Hematopoietic multipotent progenitor cell treated with erythropoietin and hydrocortisone succinate and interleukin-3 and kit ligand, for 6 days (in vitro differentiated cells): ENCODE measurements at regions not wholly inside any gene's neighbourhood (a gene's known extent, or its start where the extent isn't known, plus 50 kb on each side); places are given as distances from the start of the nearest gene placed in this dataset.
"Not testable (repeated sequence)": the region's sequence is repeated elsewhere in the genome, so short reads cannot be mapped to it uniquely, and the experiment has no call there.

Experiments used
- DNase-seq: peaks from one replicate; pipeline ENCODE4 v3.0.0-alpha.2; 2015

DNA sequence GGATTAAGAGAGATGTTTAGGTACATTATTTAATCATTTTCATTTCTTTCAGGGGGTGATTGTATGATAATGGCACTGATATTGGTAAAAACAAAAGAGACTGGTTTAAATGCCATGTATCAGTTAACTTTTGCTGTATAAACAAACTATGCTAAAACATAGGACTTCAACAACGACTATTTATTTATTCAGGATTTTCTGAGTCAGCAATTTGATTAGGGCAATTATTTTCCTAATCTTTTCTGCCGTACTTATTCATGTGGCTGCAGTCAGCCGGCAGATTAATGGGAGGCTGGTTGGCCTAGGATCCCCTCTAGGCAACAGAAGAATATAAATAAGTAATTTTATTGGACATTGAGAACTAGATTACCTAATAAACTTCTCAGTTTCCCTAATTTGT lies 661.7 kb upstream of the RAG2 start:
- DNase-seq, result no peak

DNA sequence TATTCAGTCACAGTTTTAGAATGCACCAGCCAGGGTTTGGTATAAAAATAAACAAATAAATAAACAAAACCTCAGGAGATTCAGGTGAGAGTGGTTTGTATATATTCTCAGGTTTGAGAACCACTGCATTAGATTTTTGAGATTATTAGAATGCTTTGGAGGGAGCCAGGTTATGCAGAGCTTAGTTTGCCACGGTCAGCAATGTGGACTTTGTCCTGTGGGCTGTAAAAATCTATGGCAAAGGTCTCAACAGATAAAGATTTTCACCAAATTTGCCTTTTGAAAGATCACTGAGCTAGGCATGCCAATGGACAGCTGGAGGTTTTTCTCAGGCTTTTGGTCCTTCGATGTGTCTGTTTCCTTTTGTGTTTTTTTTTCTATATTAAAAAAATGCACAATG lies 650.1 kb upstream of the RAG2 start:
- no peak for DNase-seq

DNA sequence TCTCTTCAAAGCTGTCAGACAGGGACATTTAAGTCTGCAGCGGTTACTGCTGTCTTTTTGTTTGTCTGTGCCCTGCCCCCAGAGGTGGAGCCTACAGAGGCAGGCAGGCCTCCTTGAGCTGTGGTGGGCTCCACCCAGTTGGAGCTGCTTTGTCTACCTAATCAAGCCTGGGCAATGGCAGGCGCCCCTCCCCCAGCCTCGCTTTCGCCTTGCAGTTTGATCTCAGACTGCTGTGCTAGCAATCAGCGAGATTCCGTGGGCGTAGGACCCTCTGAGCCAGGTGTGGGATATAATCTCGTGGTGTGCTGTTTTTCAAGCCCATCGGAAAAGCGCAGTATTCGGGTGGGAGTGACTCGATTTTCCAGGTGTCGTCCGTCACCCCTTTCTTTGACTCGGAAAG lies 648.1 kb upstream of the RAG2 start:
- not testable (repeated sequence) for DNase-seq

DNA sequence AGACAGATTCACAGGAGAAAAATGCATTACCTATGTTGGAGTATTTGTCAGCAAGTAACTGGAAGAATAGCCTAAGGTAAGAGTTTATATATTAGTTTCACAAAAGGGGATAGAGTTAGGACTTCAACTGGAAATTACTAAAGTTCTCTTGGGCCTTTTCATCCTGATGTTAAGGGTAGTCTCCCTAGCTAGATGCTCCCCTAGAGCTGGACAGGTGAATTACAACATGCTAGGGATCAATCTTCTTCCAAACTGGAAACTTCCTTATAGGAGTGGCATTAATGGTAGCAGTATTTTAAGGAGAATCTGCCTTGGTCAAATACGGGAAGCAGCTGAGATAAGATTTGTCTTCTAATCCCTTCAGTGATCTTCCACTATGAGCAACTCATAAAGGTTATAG lies 632.8 kb upstream of the RAG2 start:
- DNase-seq, result no peak

DNA sequence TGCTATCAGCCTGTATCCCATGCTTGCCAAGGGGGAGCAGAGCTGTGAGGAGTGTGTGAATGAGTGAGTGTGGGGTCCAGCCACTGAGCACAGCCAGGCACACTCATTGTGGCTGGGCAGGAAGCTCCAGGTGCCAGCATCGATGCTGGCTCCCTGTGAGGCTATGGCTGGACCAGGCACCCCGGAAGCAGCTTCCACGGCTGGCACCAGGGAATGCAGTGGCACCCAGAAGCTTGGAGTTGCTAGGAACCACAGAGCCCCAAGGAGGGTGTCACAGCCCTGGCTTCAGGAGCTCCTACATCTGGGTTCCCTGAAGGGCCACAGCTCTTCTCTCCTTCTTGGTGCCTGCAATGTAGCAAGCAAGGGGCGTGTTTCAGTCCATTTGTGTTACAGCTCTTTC lies 625.9 kb upstream of the RAG2 start:
- DNase-seq, result no peak

DNA sequence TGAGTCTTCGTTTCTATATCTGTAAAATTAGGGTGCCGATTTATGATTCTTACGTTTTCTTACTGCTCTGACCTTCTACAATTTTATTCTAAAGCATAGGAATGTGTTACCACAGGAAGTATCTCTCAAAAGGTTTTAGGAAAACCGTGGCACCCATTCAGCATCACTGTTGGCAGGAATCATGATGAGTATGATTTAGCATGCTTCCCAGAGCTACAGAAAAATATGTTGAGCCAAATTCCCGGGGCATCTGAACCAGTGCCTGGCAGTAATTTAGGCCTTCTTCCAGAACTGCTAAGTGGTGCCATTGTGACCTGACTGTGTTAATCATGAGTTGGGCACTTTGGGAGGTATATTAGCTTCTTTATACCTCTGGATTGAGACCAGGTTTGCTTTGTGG lies 605.0 kb upstream of the RAG2 start:
- no peak for DNase-seq

DNA sequence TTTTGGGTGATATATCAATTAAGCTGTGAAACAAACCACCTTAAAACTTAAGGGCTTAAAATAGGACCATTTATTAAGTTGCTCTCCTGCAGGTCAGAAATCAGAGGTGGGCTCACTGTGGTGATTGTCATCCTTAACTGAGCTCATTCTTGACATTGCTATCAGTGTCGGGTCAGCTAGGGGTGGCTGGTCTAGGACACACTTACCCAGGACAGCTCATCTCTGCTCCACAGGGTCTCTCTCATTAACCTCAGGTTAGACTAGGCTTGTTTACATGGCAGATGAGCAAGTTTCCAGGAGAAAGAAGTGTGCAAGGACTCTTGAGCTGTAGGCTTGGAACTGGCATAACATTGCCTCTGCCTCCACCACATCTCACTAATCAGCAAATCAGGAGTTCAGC lies 601.0 kb upstream of the RAG2 start:
- no peak for DNase-seq

DNA sequence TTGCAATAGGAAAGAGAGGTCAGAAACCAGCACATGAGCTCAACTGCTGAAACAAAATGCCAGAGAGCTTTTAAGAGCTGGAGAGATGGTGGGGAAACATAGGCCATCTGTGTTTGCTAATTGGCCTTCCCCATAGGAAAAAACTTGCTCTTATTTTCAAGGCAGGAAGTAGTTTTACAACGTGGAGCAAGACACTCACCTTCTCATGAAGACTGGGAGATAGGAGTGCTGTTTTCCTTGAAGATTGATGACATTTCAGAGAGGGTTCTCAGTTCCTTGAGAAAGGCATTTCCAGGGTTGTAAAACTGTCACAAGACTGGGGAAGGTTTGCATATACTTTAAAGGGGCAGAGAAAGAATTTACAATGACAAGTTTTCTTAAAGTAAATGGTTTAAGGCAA lies 586.3 kb upstream of the RAG2 start:
- no peak for DNase-seq

DNA sequence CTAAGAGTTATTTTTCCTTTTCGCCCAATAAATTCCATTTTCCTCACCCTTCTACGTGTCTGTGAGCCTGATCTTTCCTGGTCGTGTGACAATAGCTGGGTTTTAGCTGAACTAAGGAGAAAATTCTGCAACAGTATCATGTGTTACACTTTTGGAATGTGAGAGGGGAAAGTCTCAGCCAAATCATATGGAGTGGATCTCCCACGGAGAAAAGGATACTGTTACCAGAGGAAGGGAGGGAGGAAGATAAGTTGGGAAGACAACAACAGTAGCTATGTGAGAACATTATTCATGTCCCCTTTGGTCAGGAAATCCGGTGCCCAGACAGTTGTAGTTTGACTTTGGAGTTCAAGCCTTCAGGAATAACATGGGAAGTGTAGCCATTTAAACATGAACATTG lies 584.0 kb upstream of the RAG2 start:
- no peak for DNase-seq

DNA sequence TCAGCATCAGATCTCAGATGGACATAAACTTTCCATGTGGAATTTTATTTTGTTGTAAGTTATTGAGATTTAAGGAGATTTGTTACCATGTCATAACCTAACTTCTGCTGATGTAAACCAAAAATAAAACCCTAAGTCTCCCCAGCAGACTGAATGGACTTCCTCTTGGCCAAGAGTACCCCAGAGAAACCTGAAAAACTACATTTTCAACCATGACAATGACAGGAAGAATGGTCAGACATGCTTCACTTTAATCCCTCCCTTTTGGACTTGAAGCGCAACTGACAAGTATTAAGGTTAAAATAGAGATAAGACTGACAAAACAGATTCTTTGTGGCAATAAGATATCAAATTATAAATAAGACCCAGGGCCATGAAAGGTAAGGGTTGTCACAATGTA lies 579.7 kb upstream of the RAG2 start:
- no peak for DNase-seq

DNA sequence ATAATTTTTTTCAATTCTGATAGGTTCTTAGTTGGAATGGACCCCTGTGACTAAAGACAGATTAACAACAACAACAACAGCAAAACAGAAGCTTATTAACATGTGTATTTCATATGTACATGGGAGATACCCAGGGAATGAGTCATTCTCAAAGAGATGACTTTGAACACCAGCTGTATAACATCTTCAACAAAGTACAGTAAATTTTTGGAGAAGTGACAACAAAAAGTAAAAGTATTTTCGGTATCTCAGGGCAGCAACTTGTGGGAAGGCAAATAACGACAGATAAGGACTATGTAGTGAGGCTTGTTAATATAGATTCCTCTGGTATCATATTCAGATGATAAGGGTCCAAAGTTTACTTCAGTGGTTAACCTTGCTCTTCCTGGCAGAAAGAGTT lies 573.4 kb upstream of the RAG2 start:
- no peak for DNase-seq

DNA sequence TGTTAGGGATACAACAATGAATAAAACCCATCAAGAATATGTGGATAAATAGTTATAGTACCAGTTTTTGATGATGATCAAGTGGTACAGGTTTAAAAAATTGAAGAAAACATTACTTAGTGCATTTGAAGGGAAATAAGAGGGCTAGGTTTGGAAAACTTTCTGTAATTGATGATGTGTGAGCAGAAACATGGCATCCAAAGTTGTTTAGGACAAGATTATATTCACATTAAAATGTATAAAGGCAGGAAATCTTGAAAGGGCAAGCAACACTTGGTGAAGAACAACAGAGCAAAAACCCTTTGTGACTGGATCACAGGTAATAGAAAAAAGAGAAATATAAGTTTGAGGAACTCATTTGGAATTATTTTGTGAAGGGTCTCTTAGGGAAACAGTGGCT lies 572.3 kb upstream of the RAG2 start:
- DNase-seq, result no peak

DNA sequence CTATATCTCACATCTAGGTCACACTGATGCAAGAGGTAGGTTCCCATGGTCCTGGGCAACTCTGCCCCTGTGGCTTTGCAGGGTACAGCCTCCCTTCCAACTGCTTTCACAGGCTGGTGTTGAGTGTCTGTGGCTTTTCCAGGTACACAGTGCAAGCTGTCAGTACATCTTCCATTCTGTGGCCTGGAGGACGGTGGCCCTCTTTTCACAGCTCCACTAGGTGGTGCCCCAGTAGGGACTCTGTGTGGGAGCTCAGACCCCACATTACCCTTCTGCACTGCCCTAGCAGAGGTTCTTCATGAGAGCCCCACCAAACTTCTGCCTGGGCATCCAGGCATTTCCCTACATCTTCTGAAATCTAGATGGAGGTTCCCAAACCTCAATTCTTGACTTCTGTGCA lies 547.4 kb upstream of the RAG2 start:
- DNase-seq, result not testable (repeated sequence)

DNA sequence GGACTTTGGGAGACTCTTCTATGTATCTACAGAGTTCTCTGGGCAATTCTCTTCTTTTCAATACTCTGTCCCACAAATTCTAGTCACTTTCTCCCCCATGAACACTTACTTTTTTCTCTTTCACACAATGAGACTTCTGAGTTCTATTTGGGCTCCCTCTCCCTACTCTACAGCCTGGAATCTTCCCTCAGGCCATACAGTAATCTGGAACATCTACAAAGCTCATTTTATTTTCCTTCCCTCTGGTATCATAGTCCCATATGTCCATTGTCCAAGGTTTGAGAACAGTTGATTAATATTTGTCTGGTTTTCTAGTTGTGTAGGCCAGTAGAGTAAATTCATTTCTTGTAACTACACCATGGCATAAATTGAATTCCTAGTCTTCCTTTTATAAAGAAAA lies 544.6 kb upstream of the RAG2 start:
- no peak for DNase-seq

DNA sequence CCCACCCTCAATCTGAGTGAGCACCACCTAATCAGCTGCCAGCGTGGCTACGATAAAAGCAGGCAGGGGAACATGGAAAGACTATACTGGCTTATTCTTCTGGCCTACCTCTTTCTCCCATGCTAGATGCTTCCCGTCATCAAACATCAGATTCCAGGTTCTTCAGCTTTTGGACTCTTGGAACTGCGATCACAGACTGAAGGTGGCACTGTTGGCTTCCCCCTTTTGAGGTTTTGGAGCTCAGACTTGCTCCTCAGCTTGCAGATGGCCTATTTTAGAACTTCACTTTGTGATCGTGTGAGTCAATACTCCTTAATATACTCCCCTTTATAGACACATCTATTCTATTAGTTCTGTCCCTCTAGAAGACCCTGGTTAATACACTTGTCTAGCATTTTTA lies 543.7 kb upstream of the RAG2 start:
- DNase-seq, result no peak

DNA sequence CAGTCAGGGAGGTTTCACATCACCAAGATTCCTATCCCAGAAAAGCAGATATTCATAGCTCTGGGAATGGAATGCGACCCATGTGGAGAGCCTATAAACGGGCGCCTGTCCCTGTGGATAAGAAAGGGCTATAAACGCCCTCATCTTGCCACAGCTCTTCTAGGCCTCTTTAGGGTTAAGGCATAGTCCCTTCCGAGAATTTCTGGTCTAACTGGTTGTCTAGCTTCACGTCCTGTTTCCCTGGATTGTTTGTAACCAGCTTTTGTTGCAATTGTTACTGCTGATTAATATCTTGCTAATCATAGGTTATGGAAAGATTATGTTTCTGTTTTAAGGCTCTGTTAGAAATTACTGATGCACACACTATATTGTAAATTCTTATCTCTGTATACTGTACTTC lies 537.6 kb upstream of the RAG2 start:
- DNase-seq, result not testable (repeated sequence)

DNA sequence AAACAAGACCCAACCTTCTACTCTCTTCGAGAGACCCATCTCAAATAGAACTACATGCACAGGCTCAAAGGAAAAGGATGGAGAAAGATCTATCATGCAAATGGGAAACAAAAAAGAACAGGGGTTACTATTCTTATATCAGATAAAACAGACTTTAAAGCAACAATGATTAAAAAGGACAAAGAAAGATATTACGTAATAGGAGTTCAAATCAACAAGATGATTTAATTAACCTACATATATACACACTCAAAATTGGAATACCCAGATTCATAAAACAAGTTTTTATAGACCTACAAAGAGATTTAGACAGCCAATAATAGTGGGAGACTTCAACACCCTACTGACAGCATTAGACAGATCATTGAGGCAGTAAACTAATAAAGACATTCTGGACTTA lies 536.6 kb upstream of the RAG2 start:
- DNase-seq, result no peak

DNA sequence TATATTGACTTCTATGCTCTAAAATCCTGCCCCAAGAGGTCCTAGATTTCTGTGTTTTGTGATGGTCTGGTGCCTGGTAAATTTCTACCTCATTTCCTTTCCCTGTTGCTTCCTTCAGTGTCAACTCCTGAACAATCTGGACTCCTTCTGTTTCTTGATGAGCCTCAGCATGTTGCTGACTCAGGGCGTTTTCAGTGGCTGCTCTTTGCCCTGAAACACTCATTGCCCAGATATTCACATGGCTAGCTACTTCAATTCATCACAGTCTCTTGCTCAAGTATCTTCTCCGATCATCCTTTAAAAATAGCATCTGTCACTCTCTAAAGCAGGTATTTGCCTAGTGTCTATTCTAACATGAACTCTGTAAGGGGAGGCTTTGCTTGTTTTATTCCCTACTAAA lies 526.3 kb upstream of the RAG2 start:
- DNase-seq, result no peak

DNA sequence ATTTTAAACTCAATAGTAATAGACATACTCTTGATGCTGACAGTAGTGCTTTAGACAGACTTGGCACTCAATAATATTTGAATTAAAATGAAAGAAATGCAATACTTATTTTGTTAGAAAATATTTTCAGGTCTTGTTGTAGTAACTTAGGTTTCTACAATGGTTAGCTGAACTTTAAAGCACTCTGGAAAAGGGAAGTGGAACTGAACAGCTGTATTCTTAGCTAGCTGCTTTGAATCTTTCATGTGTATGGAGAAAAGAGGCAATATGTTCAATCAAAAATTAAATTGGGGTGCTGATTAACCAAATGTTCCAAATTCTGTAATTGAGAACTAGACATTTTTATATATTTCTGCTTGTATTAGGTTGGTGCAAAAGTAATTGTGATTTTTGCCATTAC lies 517.9 kb upstream of the RAG2 start:
- DNase-seq, result no peak

DNA sequence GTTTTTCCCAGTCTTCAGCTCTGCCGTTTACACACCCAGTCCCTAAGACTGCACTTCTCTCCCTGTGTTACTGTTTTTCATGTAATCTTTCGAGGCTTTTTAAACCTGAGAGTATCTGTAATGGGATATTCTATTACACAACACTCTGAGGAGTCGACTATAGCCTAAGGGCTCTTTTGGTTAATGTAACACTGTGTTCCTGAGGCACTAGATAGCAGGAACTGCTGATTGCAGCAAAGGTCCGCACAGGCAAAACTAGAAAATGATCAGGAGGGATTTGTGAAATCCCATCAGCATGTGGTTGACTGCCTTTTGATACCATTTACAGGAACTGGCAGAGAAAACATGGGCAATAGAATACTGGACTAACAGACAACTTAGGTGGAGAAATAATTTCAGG lies 512.3 kb upstream of the RAG2 start:
- DNase-seq, result no peak

DNA sequence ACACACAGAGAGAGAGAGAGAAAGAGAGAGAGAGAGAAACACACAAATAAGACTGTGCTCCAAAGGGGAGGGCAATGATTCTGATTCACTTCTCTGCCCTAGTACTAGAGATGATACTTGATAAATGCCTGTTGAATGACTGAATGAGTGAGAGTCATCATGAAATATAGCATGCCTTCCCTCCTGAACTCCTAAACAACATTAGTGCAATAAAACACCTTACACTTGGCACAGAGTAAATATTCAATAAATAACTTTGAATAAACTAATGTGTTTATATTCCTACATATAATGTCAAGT lies 511.2 kb upstream of the RAG2 start:
- no peak for DNase-seq

DNA sequence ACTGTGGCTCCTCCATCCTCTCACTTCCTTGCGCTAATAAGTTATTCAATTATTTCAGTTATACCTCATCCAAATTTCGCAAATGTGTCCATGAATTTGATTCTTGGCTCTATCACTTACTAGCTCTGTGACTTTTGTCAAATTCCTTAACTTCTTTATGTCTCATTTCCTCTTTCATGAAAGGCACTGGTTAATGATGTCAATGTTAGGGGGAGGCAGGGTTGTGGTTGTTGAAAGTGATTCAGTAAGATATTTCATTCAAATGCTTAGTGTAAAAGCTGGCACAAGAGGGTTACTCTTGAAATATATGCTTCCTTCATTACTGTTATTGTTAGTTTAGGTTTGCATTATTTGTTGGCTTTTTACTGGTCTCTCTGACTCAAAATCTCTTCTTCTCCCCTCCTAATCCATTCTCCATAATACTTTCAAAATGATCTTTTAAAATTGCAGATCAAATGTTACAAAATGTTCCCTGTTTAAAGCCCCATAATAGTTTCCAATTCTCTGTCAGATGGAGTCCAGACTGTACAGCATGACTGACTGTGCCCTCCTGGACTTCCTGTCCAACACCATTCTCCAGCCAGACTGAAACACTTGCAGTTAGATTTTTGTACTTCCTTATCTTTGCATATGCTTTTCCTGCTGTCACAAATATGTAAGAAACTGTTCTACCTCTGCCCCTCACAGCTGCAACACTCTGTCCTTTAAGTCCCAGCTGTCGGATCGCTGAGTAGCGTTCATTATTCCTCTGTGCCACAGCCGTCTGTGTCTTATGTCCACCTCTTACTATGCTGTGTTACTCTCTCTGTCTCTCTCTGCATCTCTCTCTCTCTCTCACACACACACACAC lies 510.6 kb upstream of the RAG2 start:
- DNase-seq, result peak; percentile 1

DNA sequence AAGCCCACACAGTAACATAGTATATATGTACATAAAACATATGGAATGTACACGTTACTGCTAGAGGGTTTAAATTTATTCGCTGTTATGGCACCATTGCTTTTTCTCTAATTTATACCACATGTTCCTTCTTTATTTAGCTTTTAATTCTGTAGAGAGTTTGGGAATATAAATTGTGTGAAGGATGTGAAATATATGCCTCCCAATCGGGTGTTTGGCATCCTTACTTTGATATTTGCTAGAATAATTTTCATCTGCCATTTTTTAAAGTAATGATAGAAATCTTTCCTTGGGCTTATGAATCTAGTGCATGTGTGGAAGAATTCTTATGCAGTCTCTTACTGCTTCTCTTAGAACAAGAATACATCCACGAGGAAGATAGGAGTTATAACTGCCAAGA lies 509.8 kb upstream of the RAG2 start:
- no peak for DNase-seq

DNA sequence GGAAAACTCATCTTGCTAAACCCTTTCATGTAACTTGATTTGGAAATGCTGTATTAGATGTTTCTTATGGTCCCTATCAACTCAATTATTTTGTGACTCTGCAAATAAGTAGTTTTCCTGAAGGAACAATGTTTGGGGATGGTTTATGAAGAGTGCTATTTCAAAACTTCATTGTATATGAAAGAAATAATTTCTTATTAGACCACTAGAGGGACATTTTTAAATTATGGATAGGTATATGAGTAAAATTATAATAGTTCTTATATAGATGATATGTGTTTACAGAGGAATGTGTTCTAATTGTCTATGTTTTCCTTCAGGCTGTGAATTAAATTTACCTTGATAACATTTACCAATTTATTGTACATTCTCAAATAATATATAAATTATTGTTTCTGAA lies 509.4 kb upstream of the RAG2 start:
- DNase-seq, result peak; percentile 7

DNA sequence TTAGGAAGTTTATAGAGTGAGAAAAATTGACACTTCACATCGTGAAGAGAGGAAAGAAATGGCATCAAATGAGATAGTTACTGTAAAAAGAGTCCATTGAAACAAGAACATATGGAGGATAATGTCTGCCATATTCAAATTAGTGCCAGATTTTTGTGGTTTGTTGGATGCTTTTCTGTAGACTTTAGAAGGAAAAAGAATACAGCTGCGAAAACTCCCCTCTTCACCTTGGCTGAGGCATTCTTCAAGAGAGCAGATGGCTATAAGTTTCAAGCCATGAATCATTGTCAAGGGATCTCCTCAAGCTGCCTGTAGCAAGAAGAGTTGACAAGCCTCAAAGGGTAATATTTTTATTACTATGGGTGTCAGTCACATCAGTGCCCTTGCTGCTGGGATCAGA lies 507.4 kb upstream of the RAG2 start:
- DNase-seq, result no peak

DNA sequence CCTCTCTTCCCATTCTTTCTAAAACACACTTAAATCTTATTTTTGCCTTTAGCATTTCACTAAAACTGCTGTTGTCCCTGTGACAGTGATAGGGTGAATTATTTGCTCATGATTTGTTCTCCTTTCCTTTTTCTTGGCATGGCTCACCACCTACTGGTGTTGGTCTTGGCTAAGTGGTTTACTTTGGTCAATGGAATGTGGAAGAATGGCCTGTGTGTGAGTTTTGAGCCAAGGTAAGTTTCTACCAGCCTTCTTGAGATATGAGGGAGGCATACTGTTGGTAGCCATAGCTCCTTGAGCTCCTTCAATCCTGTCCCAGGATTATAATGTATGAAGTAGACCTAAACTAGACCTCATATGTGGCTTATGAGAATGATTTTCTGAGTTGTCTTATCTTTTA lies 506.3 kb upstream of the RAG2 start:
- DNase-seq, result no peak
